Mammary epithelial cell (primary cell): ENCODE measurements at regions not wholly inside any gene's neighbourhood (a gene's known extent, or its start where the extent isn't known, plus 50 kb on each side); places are given as distances from the start of the nearest gene placed in this dataset.

Experiments used
- EZH2 ChIP-seq: IDR thresholded peaks from 2 replicates; pipeline ENCODE4 v1.6.1; 2012; ENCODE audit warnings: low read length, inconsistent platforms, borderline replicate concordance
- TF ChIP-seq, protein P1 (sequence below), 2 donors: IDR thresholded peaks in 1 of 2; conservative IDR thresholded peaks in 1 of 2; 2 replicates each; pipeline ENCODE4 v1.5.1; 2011 to 2012; ENCODE audit warnings: inconsistent platforms in 2 of 2, low read length in 2 of 2, mild to moderate bottlenecking in 2 of 2, control low read depth in 1 of 2, low read depth in 1 of 2; ENCODE audit not compliant: insufficient read depth in 1 of 2; ENCODE audit errors: extremely low read depth in 1 of 2

DNA sequence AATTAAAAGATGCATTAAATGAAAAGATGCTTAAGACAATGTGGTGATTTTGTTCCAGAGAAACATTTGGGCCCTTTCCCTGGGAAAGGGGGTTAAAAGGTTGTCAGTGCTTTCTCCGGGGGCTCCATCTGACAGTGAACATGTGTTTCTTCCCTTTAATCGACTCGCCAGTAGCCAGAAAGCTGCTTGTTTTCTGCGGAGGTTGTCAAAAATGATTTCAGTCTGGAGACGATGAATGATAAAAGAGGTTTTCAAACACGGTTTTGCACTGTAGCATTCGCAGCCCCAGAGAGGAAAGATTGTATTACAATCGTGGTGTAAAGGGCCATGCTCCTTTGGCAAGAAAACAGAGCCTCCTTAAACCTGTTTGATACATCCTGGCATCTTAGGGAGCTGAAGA lies 111.5 kb upstream of the MEIS1 start:
- TF ChIP-seq EZH2, result no peak
- TF ChIP-seq, protein P1, sequence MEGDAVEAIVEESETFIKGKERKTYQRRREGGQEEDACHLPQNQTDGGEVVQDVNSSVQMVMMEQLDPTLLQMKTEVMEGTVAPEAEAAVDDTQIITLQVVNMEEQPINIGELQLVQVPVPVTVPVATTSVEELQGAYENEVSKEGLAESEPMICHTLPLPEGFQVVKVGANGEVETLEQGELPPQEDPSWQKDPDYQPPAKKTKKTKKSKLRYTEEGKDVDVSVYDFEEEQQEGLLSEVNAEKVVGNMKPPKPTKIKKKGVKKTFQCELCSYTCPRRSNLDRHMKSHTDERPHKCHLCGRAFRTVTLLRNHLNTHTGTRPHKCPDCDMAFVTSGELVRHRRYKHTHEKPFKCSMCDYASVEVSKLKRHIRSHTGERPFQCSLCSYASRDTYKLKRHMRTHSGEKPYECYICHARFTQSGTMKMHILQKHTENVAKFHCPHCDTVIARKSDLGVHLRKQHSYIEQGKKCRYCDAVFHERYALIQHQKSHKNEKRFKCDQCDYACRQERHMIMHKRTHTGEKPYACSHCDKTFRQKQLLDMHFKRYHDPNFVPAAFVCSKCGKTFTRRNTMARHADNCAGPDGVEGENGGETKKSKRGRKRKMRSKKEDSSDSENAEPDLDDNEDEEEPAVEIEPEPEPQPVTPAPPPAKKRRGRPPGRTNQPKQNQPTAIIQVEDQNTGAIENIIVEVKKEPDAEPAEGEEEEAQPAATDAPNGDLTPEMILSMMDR (conservative IDR thresholded peaks at IDR 0.05 in 1 of 2, IDR thresholded peaks at IDR 0.05 in 1 of 2; ENCODE audit: extremely low read depth in 1 of 2, insufficient read depth in 1 of 2, low read depth in 1 of 2, low read length in 2 of 2), result no peak
